GM18508 (cell line): ENCODE measurements at regions not wholly inside any gene's neighbourhood (a gene's known extent, or its start where the extent isn't known, plus 50 kb on each side); places are given as distances from the start of the nearest gene placed in this dataset.

ENCODE experiments used
- ATAC-seq: cut with Tn5 transposase; IDR thresholded peaks from one replicate; pipeline ENCODE4 v1.9.1; 2021; ENCODE audit warnings: moderate number of reproducible peaks; ENCODE audit not compliant: insufficient read depth, unreplicated experiment

- no peak for ATAC-seq
Observed at GRCh38 chr4:141571362-141571761, 65.0 kb upstream of the IL15 start.

GRCh38 chr4:141571793-141572192 is 64.6 kb upstream of the IL15 start:
- no peak for ATAC-seq

- no peak for ATAC-seq
Observed at GRCh38 chr4:141573678-141574077, 62.7 kb upstream of the IL15 start.

- no peak for ATAC-seq
Observed at GRCh38 chr4:141575884-141576283, 60.5 kb upstream of the IL15 start.

GRCh38 chr4:141576585-141577110 is 59.7 kb upstream of the IL15 start:
- no peak for ATAC-seq

GRCh38 chr4:141578451-141578850 is 57.9 kb upstream of the IL15 start:
- no peak for ATAC-seq

- no peak for ATAC-seq
Observed at GRCh38 chr4:141580523-141580922, 55.9 kb upstream of the IL15 start.
